COR-L47 (cell line): ENCODE measurements at regions not wholly inside any gene's neighbourhood (a gene's known extent, or its start where the extent isn't known, plus 50 kb on each side); places are given as distances from the start of the nearest gene placed in this dataset.
"Not testable (repeated sequence)": the region's sequence is repeated elsewhere in the genome, so short reads cannot be mapped to it uniquely, and the experiment has no call there.

Experiments used
- DNase-seq: peaks from one replicate; lab custom pipeline; 2025; lab: John Stamatoyannopoulos, UW

DNA sequence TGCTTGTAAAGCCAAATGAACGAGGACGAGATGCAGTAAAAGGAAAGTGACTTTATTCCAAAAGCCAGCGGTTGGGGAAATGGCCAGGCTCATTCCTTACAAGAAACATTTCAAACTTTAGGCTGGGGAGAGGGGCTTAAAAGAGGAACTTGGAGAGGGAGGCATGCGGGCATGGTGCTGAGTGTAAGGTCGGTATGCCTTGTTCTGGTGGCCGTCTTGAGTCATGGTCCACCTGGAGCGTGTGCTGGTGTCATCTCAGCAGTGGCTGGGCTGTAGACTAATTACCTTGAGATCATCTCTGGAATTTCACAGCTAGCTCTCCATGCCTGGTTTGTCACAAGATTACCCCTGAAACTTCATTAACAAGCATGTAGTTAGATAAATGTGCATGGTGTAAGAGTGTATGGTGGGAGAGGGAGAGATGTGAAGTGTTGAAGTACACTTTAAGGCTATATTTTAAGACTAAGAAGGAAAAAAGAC lies 156.4 kb upstream of the PFN2 start:
- DNase-seq, result no peak

DNA sequence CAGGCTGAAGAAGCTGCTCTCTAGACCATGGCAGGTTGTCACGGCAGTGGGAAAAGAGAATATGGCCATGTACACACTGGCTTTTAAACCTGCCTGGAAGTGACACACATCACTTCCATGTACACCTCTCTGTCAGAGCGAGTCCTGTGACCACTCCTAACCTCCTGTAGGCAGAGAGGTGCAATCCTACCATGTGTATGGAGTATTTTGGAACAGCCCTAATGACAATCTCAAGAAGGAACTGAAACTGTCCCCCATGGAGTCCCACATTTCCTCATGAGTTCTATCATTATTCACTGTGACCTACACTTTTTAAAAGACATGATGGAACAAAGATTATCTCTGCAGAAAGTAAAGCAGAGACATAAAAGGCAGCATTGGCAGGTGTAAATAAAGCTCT lies 153.4 kb upstream of the PFN2 start:
- DNase-seq, result no peak

DNA sequence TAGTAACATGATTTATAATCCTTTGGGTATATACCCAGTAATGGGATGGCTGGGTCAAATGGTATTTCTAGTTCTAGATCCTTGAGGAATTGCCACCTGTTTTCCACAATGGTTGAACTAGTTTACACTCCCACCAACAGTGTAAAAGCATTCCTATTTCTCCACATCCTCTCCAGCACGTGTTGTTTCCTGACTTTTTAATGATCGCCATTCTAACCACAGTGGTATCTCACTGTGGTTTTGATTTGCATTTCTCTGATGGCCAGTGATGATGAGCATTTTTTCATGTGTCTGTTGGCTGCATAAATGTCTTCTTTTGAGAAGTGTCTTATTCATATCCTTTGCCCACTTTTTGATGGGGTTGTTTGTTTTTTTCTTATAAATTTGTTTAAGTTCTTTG lies 152.6 kb upstream of the PFN2 start:
- not testable (repeated sequence) for DNase-seq

- no peak for DNase-seq
Observed at GRCh38 chr3:150118219-150118618, 147.5 kb upstream of the PFN2 start.

- DNase-seq, result no peak
Observed at GRCh38 chr3:150117076-150117475, 146.4 kb upstream of the PFN2 start.

GRCh38 chr3:150116196-150116595 lies 145.5 kb upstream of the PFN2 start:
- no peak for DNase-seq

GRCh38 chr3:150114873-150115540 lies 144.3 kb upstream of the PFN2 start:
- DNase-seq, result no peak

GRCh38 chr3:150114273-150114672 lies 143.6 kb upstream of the PFN2 start:
- no peak for DNase-seq

GRCh38 chr3:150110097-150110496 lies 139.4 kb upstream of the PFN2 start:
- DNase-seq, result no peak

GRCh38 chr3:150107429-150108175 lies 136.9 kb upstream of the PFN2 start:
- no peak for DNase-seq

DNA sequence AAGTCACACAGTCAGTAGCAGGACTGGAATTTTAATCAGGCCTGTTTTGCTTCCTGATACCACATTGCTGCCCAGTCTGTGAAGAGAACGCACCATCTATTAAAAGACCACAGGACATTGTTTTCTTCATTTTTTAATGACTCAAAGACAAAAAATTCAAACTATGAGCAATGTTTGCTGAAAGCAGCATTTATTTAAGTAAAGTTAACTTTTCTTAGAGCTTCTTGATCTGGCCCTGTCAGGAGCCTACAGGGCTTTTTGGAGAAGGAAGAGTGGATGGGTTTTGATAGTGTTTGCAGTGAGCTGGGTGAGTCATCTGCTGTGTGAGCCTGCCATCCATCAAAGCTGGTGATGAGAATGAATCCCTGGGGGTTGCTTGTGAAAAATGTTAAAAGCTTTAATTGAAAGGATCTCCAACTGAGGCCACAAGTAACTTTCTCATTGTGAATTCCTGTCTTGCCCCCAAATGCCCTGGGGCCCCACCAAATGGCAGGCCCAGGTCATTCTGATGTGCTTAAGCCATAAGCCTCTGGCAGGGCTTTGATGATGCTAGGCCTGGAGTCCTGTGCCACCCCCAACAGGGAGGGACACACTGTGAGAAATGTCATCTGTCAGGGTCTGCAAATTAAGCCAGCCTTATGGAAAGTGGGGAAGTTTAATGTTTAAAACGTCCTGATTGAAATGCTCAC lies 136.2 kb upstream of the PFN2 start:
- DNase-seq, result no peak

DNA sequence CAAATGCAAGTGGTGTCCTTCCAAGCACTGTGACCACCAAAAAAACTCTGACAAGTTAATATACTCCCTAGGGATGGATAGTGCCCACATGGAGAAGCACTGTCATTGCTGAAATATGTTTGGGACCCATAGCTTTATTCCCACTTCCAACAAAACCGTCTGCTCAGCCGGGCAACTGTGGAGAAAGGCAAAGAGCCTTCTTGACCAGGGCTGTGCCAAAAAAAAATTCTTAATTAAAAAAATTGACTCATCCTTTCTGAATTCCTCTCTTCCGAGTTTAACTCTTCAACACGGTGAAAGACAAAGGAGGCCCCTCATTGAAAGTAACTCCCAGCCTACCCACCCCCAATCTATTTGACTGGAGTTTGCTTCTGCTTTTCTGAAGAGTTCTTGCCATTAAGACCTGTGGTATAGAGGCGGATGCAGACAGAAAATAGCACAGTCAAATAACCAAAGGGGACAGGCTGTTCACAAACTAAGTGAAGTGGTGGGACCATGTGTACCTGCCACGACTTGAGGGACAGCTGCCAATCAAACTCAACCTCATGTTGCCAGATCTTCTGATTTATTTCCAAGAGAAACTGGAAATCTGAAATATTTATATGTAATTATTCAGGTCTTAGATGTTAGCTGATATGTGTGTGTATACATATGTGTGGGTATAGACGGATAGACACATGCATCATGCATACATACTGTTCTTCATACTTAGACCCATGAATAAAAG lies 135.4 kb upstream of the PFN2 start:
- DNase-seq, result no peak

GRCh38 chr3:150105025-150105424 lies 134.3 kb upstream of the PFN2 start:
- no peak for DNase-seq

DNA sequence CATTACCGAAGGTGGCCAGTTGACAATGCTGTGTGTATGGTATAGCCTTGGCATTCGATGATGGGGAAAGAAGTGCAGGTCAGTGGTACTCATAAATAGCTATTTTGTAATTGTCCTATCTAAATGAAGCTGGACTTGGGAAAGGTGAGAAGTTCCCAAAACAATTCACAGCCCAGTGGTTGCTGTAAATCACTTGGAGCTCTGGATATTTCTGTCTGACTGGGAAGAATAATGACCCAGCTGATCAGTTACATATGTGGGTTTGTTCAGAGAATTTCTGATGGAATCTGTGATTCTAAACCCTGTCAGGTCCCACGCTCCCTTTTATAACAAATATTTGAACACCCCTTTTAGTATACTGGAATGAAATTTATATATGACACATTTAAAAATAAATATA lies 133.9 kb upstream of the PFN2 start:
- DNase-seq, result no peak

- DNase-seq, result no peak
Observed at GRCh38 chr3:150101016-150101415, 130.3 kb upstream of the PFN2 start.

DNA sequence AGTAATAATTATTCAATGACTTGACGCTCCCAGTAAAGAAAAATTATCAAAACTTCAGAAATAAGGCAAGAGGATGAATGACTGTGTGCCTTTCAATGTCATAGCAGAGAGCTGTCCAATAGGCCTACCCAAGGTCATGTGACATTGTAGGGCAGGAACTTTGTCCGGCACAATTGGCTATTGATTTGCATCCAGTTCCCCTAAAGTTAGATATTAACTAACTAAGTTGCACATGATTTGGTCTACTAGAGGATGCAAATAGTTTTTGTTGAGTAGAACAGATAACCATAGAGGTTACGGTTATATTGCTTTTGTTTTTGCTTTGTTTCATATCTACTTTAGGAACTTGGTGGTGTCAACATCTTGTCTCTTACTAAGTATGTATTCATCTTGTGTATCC lies 127.9 kb upstream of the PFN2 start:
- no peak for DNase-seq

DNA sequence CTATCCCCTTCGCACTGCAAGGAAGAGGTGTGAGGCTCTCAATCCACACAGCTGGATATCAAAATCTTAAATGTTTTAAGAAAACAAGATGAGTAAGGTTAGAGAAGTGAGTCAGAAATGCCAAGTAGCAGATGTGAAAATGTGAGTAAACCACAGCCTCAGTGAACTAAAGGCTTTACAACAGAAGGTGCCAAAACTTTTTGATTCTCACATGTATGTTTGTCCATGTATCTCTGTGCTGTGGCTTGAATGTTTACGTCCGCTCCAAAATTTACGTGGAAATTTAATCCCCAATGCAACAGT lies 126.8 kb upstream of the PFN2 start:
- DNase-seq, result no peak

- no peak for DNase-seq
Observed at GRCh38 chr3:150096700-150097587, 126.2 kb upstream of the PFN2 start.

DNA sequence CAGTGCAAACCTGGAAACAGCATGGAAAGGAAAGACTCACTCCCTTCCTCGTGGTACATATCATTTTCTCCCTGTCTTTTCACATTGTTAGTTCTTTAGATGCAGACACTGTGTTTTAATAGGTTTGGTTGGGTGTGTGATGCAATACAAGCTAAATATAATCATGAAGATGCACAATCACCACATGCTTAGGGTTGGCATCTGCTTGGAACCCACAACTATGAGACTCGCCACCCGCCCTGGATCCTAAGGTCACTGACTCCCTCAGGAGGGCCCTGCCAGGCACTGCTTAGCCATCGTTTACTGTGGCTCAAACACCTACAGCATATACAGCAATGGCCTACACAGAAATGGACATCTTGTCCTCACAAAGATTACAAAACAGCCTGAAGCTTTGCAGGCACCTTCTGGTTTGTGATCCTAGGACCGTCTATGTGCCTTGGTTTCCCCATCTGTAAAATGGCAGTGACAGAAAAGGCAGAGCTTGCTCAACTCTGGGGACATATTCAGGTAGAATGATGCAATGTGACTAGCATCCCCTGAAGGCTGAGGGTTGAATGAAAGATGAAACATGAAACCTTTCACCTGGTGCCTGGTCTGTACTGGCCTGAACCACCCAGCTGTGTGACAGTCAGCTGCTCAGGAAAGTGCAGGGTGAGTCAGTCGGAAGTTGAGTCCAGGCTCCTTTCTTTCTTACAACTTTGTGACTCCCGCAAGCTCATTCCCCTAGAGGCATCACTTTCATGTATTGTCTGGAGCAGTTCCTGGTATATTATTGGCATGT lies 123.6 kb upstream of the PFN2 start:
- DNase-seq, result no peak

GRCh38 chr3:150091626-150092025 lies 120.9 kb upstream of the PFN2 start:
- no peak for DNase-seq

- no peak for DNase-seq
Observed at GRCh38 chr3:150090877-150091276, 120.2 kb upstream of the PFN2 start.
